ENCODE measurements at regions not wholly inside any gene's neighbourhood (a gene's known extent, or its start where the extent isn't known, plus 50 kb on each side); places are given as distances from the start of the nearest gene placed in this dataset.
"Not testable (repeated sequence)": the region's sequence is repeated elsewhere in the genome, so short reads cannot be mapped to it uniquely, and the experiment has no call there.

DNA sequence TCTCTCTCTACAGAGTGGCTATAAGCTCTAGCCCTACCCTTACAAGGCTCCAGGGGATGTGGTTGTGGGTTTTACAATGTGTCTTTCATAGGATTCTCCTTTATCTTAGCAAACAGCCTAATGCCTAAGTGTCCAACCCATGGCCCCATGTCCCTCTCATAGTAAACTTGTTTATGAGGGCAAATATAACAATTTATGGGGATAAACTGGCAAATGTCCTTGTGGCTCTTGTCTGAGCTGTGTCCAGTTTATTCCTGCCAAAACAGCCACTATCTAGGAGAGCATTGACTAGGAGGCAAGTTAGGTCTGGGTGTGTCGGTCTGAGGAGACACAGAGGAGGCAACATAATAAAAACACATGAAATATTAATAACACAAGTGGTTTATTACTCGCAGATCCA is 335.1 kb downstream of the IZUMO3 start:
- H3K4me1 ChIP-seq (ENCODE audit: control extremely low read depth in 1 of 4, control insufficient read depth in 4 of 4, insufficient read depth in 4 of 4, low read length in 3 of 4): no peaks in the 10 kb centered on the region
- DNase-seq: no peak
- no peak overlapping the region for H3K27ac ChIP-seq (ENCODE audit: insufficient read depth in 1 of 2, low read depth in 1 of 2, low read length in 2 of 2, poor library complexity in 1 of 2, severe bottlenecking in 2 of 2)
- H3K9me3 ChIP-seq (ENCODE audit: control extremely low read depth in 1 of 5, control insufficient read depth in 4 of 5, insufficient read depth in 2 of 5, low read depth in 1 of 5, low read length in 4 of 5): peaks cover 0 to 1% (median 0%) of the 10 kb centered on the region in 5 experiments
- WGBS (ENCODE audit: insufficient coverage): 86% methylated on average over 1 of the region's 2 CpGs
- no peaks in the 10 kb centered on the region for H3K27me3 ChIP-seq (replicated peaks in 2 of 5; ENCODE audit: control insufficient read depth in 4 of 5, insufficient read depth in 5 of 5, low read length in 4 of 5)
- CTCF ChIA-PET: no interaction called here
- no peaks in the 10 kb centered on the region for H3K36me3 ChIP-seq (ENCODE audit: control insufficient read depth in 4 of 4, insufficient read depth in 4 of 4, low read length in 3 of 4)
- POLR2A ChIA-PET: no interaction called here
- H3K4me3 ChIP-seq (ENCODE audit: control insufficient read depth in 1 of 7, extremely low read depth in 1 of 7, insufficient read depth in 4 of 7, low read depth in 2 of 7, low read length in 6 of 7): no peak overlapping the region

- Histone ChIP-seq H3K27ac (ENCODE audit: insufficient read depth in 1 of 2, low read depth in 1 of 2, low read length in 2 of 2, poor library complexity in 1 of 2, severe bottlenecking in 2 of 2) (no peak overlapping the region), H3K4me3 (ENCODE audit: control insufficient read depth in 1 of 7, extremely low read depth in 1 of 7, insufficient read depth in 4 of 7, low read depth in 2 of 7, low read length in 6 of 7) (no peak overlapping the region), H3K4me1 (ENCODE audit: control extremely low read depth in 1 of 4, control insufficient read depth in 4 of 4, insufficient read depth in 4 of 4, low read length in 3 of 4) (no peaks in the 10 kb centered on the region), H3K9me3 (ENCODE audit: control extremely low read depth in 1 of 5, control insufficient read depth in 4 of 5, insufficient read depth in 2 of 5, low read depth in 1 of 5, low read length in 4 of 5) (no peaks in the 10 kb centered on the region), H3K27me3 (replicated peaks in 2 of 5; ENCODE audit: control insufficient read depth in 4 of 5, insufficient read depth in 5 of 5, low read length in 4 of 5) (no peaks in the 10 kb centered on the region), H3K36me3 (ENCODE audit: control insufficient read depth in 4 of 4, insufficient read depth in 4 of 4, low read length in 3 of 4) (no peaks in the 10 kb centered on the region)
- ChIA-PET CTCF (no interaction called here), POLR2A (no interaction called here)
- no peak for DNase-seq
- WGBS (ENCODE audit: insufficient coverage): 100% methylated on average over 1 of the region's 1 CpG
Observed at GRCh38 chr9:24189986-24190385, 355.7 kb downstream of the IZUMO3 start.

DNA sequence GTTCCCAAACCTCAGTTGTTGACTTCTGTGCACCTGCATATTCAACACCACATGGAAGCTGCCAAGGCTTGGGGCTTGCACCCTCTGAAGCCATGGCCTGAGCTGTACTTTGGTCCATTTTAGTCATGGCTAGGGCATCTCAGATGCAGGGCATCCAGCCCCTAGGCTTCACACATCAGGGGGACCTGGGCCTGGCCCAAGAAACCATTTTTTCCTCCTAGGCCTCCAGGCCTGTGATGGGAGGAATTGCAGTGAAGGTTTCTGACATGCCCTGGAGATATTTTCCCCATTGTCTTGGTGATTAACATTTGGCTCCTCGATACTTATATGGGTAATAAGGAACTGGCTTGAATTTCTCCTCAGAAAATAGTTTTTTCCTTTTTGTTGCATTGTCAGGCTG is 354.5 kb upstream of the ELAVL2 start:
- H3K27ac ChIP-seq (ENCODE audit: insufficient read depth in 1 of 2, low read depth in 1 of 2, low read length in 2 of 2, poor library complexity in 1 of 2, severe bottlenecking in 2 of 2); H3K9me3 ChIP-seq (ENCODE audit: control extremely low read depth in 1 of 5, control insufficient read depth in 4 of 5, insufficient read depth in 2 of 5, low read depth in 1 of 5, low read length in 4 of 5); H3K4me1 ChIP-seq (ENCODE audit: control extremely low read depth in 1 of 4, control insufficient read depth in 4 of 4, insufficient read depth in 4 of 4, low read length in 3 of 4); DNase-seq; H3K36me3 ChIP-seq (ENCODE audit: control insufficient read depth in 4 of 4, insufficient read depth in 4 of 4, low read length in 3 of 4); H3K27me3 ChIP-seq (replicated peaks in 2 of 5; ENCODE audit: control insufficient read depth in 4 of 5, insufficient read depth in 5 of 5, low read length in 4 of 5); CTCF ChIA-PET; POLR2A ChIA-PET; H3K4me3 ChIP-seq (ENCODE audit: control insufficient read depth in 1 of 7, extremely low read depth in 1 of 7, insufficient read depth in 4 of 7, low read depth in 2 of 7, low read length in 6 of 7): not testable (repeated sequence)
- WGBS (ENCODE audit: insufficient coverage): no CpG with 5 or more reads among the region's 1 CpG

DNA sequence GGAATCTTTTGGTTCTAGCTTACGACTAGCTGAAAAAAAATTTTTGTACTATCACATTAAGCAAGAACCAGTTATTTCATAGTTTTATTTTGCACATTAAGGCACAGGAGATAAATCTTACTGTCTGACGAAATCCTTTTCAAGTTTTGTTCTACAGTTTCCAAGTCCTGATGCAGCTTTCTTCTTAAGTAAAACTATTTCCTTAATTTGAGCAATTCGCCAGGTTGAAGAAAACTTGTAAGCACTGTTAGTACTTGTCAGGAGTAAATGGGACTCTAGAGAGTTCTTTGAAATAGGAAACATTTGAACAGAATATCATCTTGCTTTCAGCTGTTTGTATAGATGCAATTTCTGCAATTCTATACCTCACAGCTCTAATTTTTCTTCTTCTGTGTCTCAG is 318.8 kb upstream of the ELAVL2 start:
- ChIA-PET POLR2A (no interaction called here), CTCF (no interaction called here)
- no peak overlapping the region for H3K4me3 ChIP-seq (ENCODE audit: control insufficient read depth in 1 of 7, extremely low read depth in 1 of 7, insufficient read depth in 4 of 7, low read depth in 2 of 7, low read length in 6 of 7)
- WGBS (ENCODE audit: insufficient coverage): 100% methylated on average over 1 of the region's 3 CpGs
- H3K9me3 ChIP-seq (ENCODE audit: control extremely low read depth in 1 of 5, control insufficient read depth in 4 of 5, insufficient read depth in 2 of 5, low read depth in 1 of 5, low read length in 4 of 5): no peaks in the 10 kb centered on the region
- DNase-seq: no peak
- H3K27ac ChIP-seq (ENCODE audit: insufficient read depth in 1 of 2, low read depth in 1 of 2, low read length in 2 of 2, poor library complexity in 1 of 2, severe bottlenecking in 2 of 2): no peak overlapping the region
- H3K4me1 ChIP-seq (ENCODE audit: control extremely low read depth in 1 of 4, control insufficient read depth in 4 of 4, insufficient read depth in 4 of 4, low read length in 3 of 4): no peaks in the 10 kb centered on the region
- no peaks in the 10 kb centered on the region for H3K36me3 ChIP-seq (ENCODE audit: control insufficient read depth in 4 of 4, insufficient read depth in 4 of 4, low read length in 3 of 4)
- H3K27me3 ChIP-seq (replicated peaks in 2 of 5; ENCODE audit: control insufficient read depth in 4 of 5, insufficient read depth in 5 of 5, low read length in 4 of 5): no peaks in the 10 kb centered on the region

- 98% methylated on average over 28 of the region's 29 CpGs for WGBS (ENCODE audit: insufficient coverage)
- DNase-seq; CTCF ChIA-PET; POLR2A ChIA-PET; H3K27me3 ChIP-seq (replicated peaks in 2 of 5; ENCODE audit: control insufficient read depth in 4 of 5, insufficient read depth in 5 of 5, low read length in 4 of 5); H3K27ac ChIP-seq (ENCODE audit: insufficient read depth in 1 of 2, low read depth in 1 of 2, low read length in 2 of 2, poor library complexity in 1 of 2, severe bottlenecking in 2 of 2); H3K9me3 ChIP-seq (ENCODE audit: control extremely low read depth in 1 of 5, control insufficient read depth in 4 of 5, insufficient read depth in 2 of 5, low read depth in 1 of 5, low read length in 4 of 5); H3K36me3 ChIP-seq (ENCODE audit: control insufficient read depth in 4 of 4, insufficient read depth in 4 of 4, low read length in 3 of 4); H3K4me1 ChIP-seq (ENCODE audit: control extremely low read depth in 1 of 4, control insufficient read depth in 4 of 4, insufficient read depth in 4 of 4, low read length in 3 of 4); H3K4me3 ChIP-seq (ENCODE audit: control insufficient read depth in 1 of 7, extremely low read depth in 1 of 7, insufficient read depth in 4 of 7, low read depth in 2 of 7, low read length in 6 of 7): not testable (repeated sequence)
Observed at GRCh38 chr9:24135072-24135471, 309.0 kb upstream of the ELAVL2 start.

GRCh38 chr9:24132244-24132643 is 306.2 kb upstream of the ELAVL2 start:
- 0% methylated on average over 1 of the region's 2 CpGs for WGBS (ENCODE audit: insufficient coverage)
- H3K27me3 ChIP-seq (replicated peaks in 2 of 5; ENCODE audit: control insufficient read depth in 4 of 5, insufficient read depth in 5 of 5, low read length in 4 of 5): no peaks in the 10 kb centered on the region
- H3K4me3 ChIP-seq (ENCODE audit: control insufficient read depth in 1 of 7, extremely low read depth in 1 of 7, insufficient read depth in 4 of 7, low read depth in 2 of 7, low read length in 6 of 7): no peak overlapping the region
- ChIA-PET CTCF (no interaction called here), POLR2A (no interaction called here)
- H3K4me1 ChIP-seq (ENCODE audit: control extremely low read depth in 1 of 4, control insufficient read depth in 4 of 4, insufficient read depth in 4 of 4, low read length in 3 of 4): no peaks in the 10 kb centered on the region
- no peak for DNase-seq
- no peaks in the 10 kb centered on the region for H3K36me3 ChIP-seq (ENCODE audit: control insufficient read depth in 4 of 4, insufficient read depth in 4 of 4, low read length in 3 of 4)
- H3K27ac ChIP-seq (ENCODE audit: insufficient read depth in 1 of 2, low read depth in 1 of 2, low read length in 2 of 2, poor library complexity in 1 of 2, severe bottlenecking in 2 of 2): no peak overlapping the region
- H3K9me3 ChIP-seq (ENCODE audit: control extremely low read depth in 1 of 5, control insufficient read depth in 4 of 5, insufficient read depth in 2 of 5, low read depth in 1 of 5, low read length in 4 of 5): peaks cover 0 to 2% (median 0%) of the 10 kb centered on the region in 5 experiments

- Histone ChIP-seq H3K4me1 (ENCODE audit: control extremely low read depth in 1 of 4, control insufficient read depth in 4 of 4, insufficient read depth in 4 of 4, low read length in 3 of 4) (no peaks in the 10 kb centered on the region), H3K27ac (ENCODE audit: insufficient read depth in 1 of 2, low read depth in 1 of 2, low read length in 2 of 2, poor library complexity in 1 of 2, severe bottlenecking in 2 of 2) (no peak overlapping the region), H3K9me3 (ENCODE audit: control extremely low read depth in 1 of 5, control insufficient read depth in 4 of 5, insufficient read depth in 2 of 5, low read depth in 1 of 5, low read length in 4 of 5) (peaks cover 0 to 2% (median 0%) of the 10 kb centered on the region in 5 experiments), H3K36me3 (ENCODE audit: control insufficient read depth in 4 of 4, insufficient read depth in 4 of 4, low read length in 3 of 4) (no peaks in the 10 kb centered on the region), H3K27me3 (replicated peaks in 2 of 5; ENCODE audit: control insufficient read depth in 4 of 5, insufficient read depth in 5 of 5, low read length in 4 of 5) (no peaks in the 10 kb centered on the region), H3K4me3 (ENCODE audit: control insufficient read depth in 1 of 7, extremely low read depth in 1 of 7, insufficient read depth in 4 of 7, low read depth in 2 of 7, low read length in 6 of 7) (no peak overlapping the region)
- no CpG with 5 or more reads among the region's 1 CpG for WGBS (ENCODE audit: insufficient coverage)
- ChIA-PET CTCF (no interaction called here), POLR2A (no interaction called here)
- no peak for DNase-seq
Observed at GRCh38 chr9:24127519-24127918, 301.5 kb upstream of the ELAVL2 start.

DNA sequence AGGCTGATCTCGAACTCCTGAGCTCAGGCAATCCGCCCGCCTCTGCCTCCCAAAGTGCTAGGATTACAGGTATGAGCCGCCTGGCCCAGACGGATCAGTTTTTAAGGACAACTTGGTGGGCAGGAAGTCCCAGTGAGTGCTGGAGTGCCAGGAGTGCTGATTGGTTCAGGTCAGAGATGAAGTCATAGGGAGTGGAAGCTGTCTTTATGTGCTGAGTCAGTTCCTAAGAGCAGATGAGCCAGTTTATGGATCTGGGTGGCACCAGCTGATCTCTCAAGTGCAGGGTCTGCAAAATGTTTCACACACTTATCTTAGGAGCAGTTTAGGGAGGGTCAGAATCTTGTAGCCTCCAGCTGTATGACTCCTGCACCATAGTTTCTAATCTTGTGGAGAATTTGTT is 292.1 kb upstream of the ELAVL2 start:
- WGBS (ENCODE audit: insufficient coverage): 94% methylated on average over 5 of the region's 5 CpGs
- Histone ChIP-seq H3K27ac (ENCODE audit: insufficient read depth in 1 of 2, low read depth in 1 of 2, low read length in 2 of 2, poor library complexity in 1 of 2, severe bottlenecking in 2 of 2) (no peak overlapping the region), H3K4me3 (ENCODE audit: control insufficient read depth in 1 of 7, extremely low read depth in 1 of 7, insufficient read depth in 4 of 7, low read depth in 2 of 7, low read length in 6 of 7) (no peak overlapping the region), H3K27me3 (replicated peaks in 2 of 5; ENCODE audit: control insufficient read depth in 4 of 5, insufficient read depth in 5 of 5, low read length in 4 of 5) (no peaks in the 10 kb centered on the region), H3K9me3 (ENCODE audit: control extremely low read depth in 1 of 5, control insufficient read depth in 4 of 5, insufficient read depth in 2 of 5, low read depth in 1 of 5, low read length in 4 of 5) (peaks cover 0 to 1% (median 0%) of the 10 kb centered on the region in 5 experiments), H3K36me3 (ENCODE audit: control insufficient read depth in 4 of 4, insufficient read depth in 4 of 4, low read length in 3 of 4) (no peaks in the 10 kb centered on the region), H3K4me1 (ENCODE audit: control extremely low read depth in 1 of 4, control insufficient read depth in 4 of 4, insufficient read depth in 4 of 4, low read length in 3 of 4) (no peaks in the 10 kb centered on the region)
- DNase-seq: no peak
- ChIA-PET CTCF (no interaction called here), POLR2A (no interaction called here)

All from common myeloid progenitor, CD34-positive (primary cell).